Esophagus squamous epithelium (tissue), 4 donors: ENCODE measurements at regions not wholly inside any gene's neighbourhood (a gene's known extent, or its start where the extent isn't known, plus 50 kb on each side); places are given as distances from the start of the nearest gene placed in this dataset.

Experiments
- POLR2A ChIP-seq, 4 donors: fragments of 450-650 bp; IDR thresholded peaks; one replicate each; pipeline ENCODE4 v1.6.1; 2017; ENCODE audit warnings: antibody characterized with exemption in 4 of 4, mild to moderate bottlenecking in 4 of 4, moderate library complexity in 3 of 4
- TF ChIP-seq, protein P1 (sequence below), 6 experiments: fragments of 450-650 bp in 4 of 6; fragments of 200-600 bp in 2 of 6; sonication (generic) in 2 of 6; IDR thresholded peaks; one replicate each; pipeline ENCODE4 v1.5.1; 2016 to 2019; ENCODE audit warnings: antibody characterized with exemption in 6 of 6, mild to moderate bottlenecking in 4 of 6, moderate library complexity in 4 of 6

DNA sequence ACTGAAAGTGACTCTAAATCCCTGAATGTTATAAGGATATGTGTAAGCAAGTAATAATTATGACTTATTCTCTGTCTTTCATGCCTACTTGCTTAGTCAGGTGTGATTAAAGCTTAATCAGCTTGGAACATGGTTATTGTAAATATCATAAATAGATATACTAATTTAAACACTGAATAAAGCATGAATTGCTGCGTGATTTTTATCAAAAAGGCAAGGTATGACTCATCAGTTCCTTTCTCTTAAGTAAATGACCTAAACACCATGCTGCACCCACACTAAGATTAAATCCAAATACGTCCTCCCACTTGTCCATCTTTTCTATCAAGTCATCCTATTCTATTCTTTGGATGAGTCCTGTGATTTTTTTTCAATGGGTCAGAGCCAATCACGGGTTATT lies 124.6 kb upstream of the MTAP start:
- TF ChIP-seq, protein P1, sequence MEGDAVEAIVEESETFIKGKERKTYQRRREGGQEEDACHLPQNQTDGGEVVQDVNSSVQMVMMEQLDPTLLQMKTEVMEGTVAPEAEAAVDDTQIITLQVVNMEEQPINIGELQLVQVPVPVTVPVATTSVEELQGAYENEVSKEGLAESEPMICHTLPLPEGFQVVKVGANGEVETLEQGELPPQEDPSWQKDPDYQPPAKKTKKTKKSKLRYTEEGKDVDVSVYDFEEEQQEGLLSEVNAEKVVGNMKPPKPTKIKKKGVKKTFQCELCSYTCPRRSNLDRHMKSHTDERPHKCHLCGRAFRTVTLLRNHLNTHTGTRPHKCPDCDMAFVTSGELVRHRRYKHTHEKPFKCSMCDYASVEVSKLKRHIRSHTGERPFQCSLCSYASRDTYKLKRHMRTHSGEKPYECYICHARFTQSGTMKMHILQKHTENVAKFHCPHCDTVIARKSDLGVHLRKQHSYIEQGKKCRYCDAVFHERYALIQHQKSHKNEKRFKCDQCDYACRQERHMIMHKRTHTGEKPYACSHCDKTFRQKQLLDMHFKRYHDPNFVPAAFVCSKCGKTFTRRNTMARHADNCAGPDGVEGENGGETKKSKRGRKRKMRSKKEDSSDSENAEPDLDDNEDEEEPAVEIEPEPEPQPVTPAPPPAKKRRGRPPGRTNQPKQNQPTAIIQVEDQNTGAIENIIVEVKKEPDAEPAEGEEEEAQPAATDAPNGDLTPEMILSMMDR (IDR thresholded peaks at IDR 0.05), result no peak
- no peak for TF ChIP-seq POLR2A (IDR thresholded peaks at IDR 0.05)
